ENCODE measurements at regions not wholly inside any gene's neighbourhood (a gene's known extent, or its start where the extent isn't known, plus 50 kb on each side); places are given as distances from the start of the nearest gene placed in this dataset.
"Not testable (repeated sequence)": the region's sequence is repeated elsewhere in the genome, so short reads cannot be mapped to it uniquely, and the experiment has no call there.

DNA sequence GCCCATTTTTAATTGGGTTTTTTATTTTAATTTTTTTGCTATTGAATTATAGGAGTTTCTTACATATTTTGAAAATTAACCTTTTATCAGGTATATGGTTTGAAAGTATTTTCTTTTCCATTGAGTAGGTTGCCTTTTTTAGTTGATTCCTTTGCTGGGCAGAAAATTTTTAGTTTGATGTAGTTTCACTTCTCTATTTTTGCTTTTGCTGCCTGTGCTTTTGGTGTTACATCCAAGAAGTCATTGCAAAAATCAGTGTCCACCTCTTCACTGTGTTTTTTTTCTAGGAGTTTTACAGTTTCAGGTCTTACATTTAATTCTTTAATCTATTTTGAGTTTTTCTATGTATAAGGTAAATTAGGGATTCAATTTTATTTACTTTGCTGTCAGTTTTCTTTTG, 129.8 kb upstream of the FERD3L start:
- Histone ChIP-seq H2AFZ (ENCODE audit: low read depth) (no peak overlapping the region), H3K4me1 (ENCODE audit: low read depth, poor library complexity, severe bottlenecking) (no peaks in the 10 kb centered on the region), H3K27me3 (ENCODE audit: insufficient read depth, low read depth) (no peaks in the 10 kb centered on the region), H3K36me3 (ENCODE audit: insufficient read depth) (no peaks in the 10 kb centered on the region), H3K9ac (no peak overlapping the region), H3K79me2 (ENCODE audit: insufficient read depth, low read depth) (no peaks in the 10 kb centered on the region), H3K4me2 (no peak overlapping the region), H3K4me3 (IDR thresholded peaks at IDR 0.05; ENCODE audit: insufficient read depth, low read depth, low read length) (no peak overlapping the region), H3K27ac (no peak overlapping the region), H4K20me1 (ENCODE audit: insufficient read depth) (no peaks in the 10 kb centered on the region)
- TF ChIP-seq, protein P1, sequence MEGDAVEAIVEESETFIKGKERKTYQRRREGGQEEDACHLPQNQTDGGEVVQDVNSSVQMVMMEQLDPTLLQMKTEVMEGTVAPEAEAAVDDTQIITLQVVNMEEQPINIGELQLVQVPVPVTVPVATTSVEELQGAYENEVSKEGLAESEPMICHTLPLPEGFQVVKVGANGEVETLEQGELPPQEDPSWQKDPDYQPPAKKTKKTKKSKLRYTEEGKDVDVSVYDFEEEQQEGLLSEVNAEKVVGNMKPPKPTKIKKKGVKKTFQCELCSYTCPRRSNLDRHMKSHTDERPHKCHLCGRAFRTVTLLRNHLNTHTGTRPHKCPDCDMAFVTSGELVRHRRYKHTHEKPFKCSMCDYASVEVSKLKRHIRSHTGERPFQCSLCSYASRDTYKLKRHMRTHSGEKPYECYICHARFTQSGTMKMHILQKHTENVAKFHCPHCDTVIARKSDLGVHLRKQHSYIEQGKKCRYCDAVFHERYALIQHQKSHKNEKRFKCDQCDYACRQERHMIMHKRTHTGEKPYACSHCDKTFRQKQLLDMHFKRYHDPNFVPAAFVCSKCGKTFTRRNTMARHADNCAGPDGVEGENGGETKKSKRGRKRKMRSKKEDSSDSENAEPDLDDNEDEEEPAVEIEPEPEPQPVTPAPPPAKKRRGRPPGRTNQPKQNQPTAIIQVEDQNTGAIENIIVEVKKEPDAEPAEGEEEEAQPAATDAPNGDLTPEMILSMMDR (conservative IDR thresholded peaks at IDR 0.05; ENCODE audit: low read depth, low read length), result no peak

DNA sequence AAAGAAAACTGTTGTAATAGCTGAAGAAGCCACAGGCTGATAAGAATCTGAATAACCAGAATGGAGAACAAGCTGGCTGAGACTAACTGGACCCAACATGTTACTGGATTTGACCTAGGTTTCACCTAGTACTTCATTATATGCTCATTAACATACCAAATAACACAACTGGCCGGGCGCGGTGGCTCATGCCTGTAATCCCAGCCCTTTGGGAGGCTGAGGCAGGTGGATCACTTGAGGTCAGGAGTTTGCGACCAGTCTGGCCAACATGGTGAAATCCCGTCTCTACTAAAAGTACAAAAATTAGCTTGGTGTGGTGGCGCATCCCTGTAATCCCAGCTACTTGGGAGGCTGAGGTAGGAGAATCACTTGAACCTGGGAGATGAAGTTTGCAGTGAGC, 127.1 kb upstream of the FERD3L start:
- H3K36me3 ChIP-seq (ENCODE audit: insufficient read depth); H3K4me1 ChIP-seq (ENCODE audit: low read depth, poor library complexity, severe bottlenecking); H3K27me3 ChIP-seq (ENCODE audit: insufficient read depth, low read depth); H3K27ac ChIP-seq; H2AFZ ChIP-seq (ENCODE audit: low read depth); H3K4me2 ChIP-seq; H3K79me2 ChIP-seq (ENCODE audit: insufficient read depth, low read depth); H3K9ac ChIP-seq; H3K4me3 ChIP-seq (IDR thresholded peaks at IDR 0.05; ENCODE audit: insufficient read depth, low read depth, low read length); H4K20me1 ChIP-seq (ENCODE audit: insufficient read depth): not testable (repeated sequence)

DNA sequence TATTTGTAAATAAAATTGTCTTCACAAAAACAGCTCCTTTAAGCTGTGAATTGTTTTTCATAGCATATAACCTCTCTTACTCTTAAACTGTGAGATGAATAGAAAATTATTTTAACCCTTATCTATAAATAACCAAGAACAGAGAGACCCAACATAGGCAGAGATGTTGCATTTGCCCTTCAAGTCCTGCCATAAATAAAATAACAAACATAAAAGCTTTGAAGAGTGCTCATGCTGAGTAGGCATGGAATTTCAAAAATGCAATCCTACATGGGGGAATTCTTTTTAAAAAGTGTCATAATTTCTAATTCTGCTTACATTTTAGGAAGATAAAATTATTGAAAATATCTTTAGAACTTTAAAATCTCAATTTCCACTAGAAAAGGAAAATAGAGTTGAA, 124.1 kb upstream of the FERD3L start:
- TF ChIP-seq, protein P1 (conservative IDR thresholded peaks at IDR 0.05; ENCODE audit: low read depth, low read length), result no peak
- no peak overlapping the region for H2AFZ ChIP-seq (ENCODE audit: low read depth)
- H4K20me1 ChIP-seq (ENCODE audit: insufficient read depth), result no peaks in the 10 kb centered on the region
- H3K36me3 ChIP-seq (ENCODE audit: insufficient read depth), result no peaks in the 10 kb centered on the region
- H3K9ac ChIP-seq, result no peak overlapping the region
- H3K27me3 ChIP-seq (ENCODE audit: insufficient read depth, low read depth), result no peaks in the 10 kb centered on the region
- H3K27ac ChIP-seq, result no peak overlapping the region
- H3K4me3 ChIP-seq (IDR thresholded peaks at IDR 0.05; ENCODE audit: insufficient read depth, low read depth, low read length), result no peak overlapping the region
- H3K4me1 ChIP-seq (ENCODE audit: low read depth, poor library complexity, severe bottlenecking), result no peaks in the 10 kb centered on the region
- H3K79me2 ChIP-seq (ENCODE audit: insufficient read depth, low read depth), result no peaks in the 10 kb centered on the region
- H3K4me2 ChIP-seq, result no peak overlapping the region

DNA sequence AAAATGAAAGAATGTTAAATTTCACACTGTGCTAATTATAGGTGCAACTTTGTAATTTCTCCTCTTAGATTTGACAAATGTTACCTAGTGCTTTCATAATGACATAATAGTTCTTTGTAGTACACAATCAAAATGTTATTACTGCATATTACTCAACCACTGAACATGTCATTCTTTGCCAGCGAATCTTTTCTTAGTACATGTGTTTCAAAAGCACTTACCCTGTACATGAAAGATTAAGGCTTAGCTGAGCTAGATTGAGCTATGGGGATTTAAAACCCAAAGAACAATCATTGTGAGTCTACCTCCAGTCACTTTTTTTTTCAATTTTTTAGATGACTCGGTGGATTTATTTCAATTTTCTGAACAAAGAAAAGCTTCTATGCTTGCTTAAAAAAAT, 123.5 kb upstream of the FERD3L start:
- H3K36me3 ChIP-seq (ENCODE audit: insufficient read depth), result no peaks in the 10 kb centered on the region
- H3K9ac ChIP-seq, result no peak overlapping the region
- H3K27ac ChIP-seq, result no peak overlapping the region
- no peaks in the 10 kb centered on the region for H4K20me1 ChIP-seq (ENCODE audit: insufficient read depth)
- H2AFZ ChIP-seq (ENCODE audit: low read depth), result no peak overlapping the region
- no peak overlapping the region for H3K4me2 ChIP-seq
- TF ChIP-seq, protein P1 (conservative IDR thresholded peaks at IDR 0.05; ENCODE audit: low read depth, low read length), result no peak
- H3K4me1 ChIP-seq (ENCODE audit: low read depth, poor library complexity, severe bottlenecking), result no peaks in the 10 kb centered on the region
- no peaks in the 10 kb centered on the region for H3K27me3 ChIP-seq (ENCODE audit: insufficient read depth, low read depth)
- no peaks in the 10 kb centered on the region for H3K79me2 ChIP-seq (ENCODE audit: insufficient read depth, low read depth)
- H3K4me3 ChIP-seq (IDR thresholded peaks at IDR 0.05; ENCODE audit: insufficient read depth, low read depth, low read length), result no peak overlapping the region

DNA sequence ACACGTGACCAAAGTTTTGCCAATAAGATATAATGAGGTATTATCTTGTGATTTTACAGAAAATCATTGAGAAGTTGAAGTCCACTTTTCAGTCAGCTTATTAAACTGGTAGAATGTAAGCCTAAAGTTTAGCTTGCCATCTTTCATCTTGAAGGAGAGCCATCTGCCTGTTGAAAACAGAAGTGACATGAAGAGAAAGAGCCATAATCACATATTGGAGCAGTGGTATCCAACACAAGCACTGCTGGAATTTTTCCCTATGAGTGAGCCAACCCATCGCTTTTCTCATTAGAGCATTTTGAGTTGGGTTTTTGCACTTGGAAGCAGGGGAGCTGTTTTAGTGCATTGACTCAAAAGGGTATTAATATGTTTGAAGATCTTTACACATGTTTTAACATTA, 117.6 kb upstream of the FERD3L start:
- Histone ChIP-seq H3K9ac (no peak overlapping the region), H4K20me1 (ENCODE audit: insufficient read depth) (no peaks in the 10 kb centered on the region), H3K79me2 (ENCODE audit: insufficient read depth, low read depth) (no peaks in the 10 kb centered on the region), H3K4me2 (no peak overlapping the region), H3K27ac (no peak overlapping the region), H3K4me1 (ENCODE audit: low read depth, poor library complexity, severe bottlenecking) (no peaks in the 10 kb centered on the region), H3K27me3 (ENCODE audit: insufficient read depth, low read depth) (no peaks in the 10 kb centered on the region), H2AFZ (ENCODE audit: low read depth) (no peak overlapping the region), H3K4me3 (IDR thresholded peaks at IDR 0.05; ENCODE audit: insufficient read depth, low read depth, low read length) (no peak overlapping the region), H3K36me3 (ENCODE audit: insufficient read depth) (no peaks in the 10 kb centered on the region)
- TF ChIP-seq, protein P1 (conservative IDR thresholded peaks at IDR 0.05; ENCODE audit: low read depth, low read length), result no peak

Data from KMS-11 (cell line).